ENCODE measurements at regions not wholly inside any gene's neighbourhood (a gene's known extent, or its start where the extent isn't known, plus 50 kb on each side); places are given as distances from the start of the nearest gene placed in this dataset.

DNA sequence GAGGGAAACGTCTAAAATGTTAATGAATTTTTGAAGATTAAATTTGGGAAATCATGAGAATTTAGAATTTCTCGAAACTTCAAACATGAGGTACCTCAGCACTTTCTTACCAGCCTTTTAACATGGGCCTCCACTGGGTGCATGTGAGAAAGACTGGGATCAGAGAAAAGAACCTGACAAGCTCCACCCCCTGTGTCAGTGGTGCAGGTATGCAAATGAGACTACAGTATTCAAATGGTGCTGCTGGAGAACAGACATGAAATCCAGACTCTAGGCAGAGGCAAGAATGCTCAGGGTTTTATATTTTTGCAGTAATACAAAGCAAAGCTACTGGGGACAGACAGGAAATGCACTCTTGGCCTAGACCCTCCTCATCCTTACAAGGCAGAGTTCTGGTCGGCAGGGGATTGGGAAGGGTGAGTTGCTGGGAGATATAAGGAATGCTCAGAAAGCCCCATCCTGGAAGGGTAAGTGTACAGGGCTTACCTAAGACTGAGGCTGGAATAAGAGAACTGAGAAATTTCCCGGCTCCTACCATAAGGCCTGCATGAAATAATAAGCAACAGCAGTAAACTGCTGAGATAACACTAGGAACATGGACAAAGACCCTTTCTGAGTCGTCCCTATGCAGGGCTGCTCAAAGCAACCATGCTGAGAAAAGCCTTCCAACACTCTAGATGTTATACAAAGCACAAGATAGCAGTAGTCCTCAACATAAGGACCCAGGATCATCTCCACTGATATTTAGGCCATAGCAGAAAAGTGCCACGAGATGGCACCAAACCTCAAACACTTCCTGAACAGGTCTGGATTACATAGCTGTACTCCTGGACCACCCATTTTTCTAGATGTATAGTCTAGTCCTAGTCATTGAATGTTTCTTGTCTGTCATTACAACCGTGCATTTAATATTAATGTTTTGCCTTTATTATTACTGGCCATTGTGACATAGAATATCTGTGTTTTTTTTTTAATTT is 260.8 kb downstream of the RASSF9 start:
- no peak overlapping the region for H2AFZ ChIP-seq (ENCODE audit: low read length)
- H3K4me2 ChIP-seq (ENCODE audit: low read length): no peak overlapping the region
- H4K20me1 ChIP-seq (ENCODE audit: insufficient read depth, low read length): no peaks in the 10 kb centered on the region
- no peak overlapping the region for H3K9ac ChIP-seq (ENCODE audit: low read length)
- H3K27ac ChIP-seq (ENCODE audit: low read depth, low read length, poor library complexity, severe bottlenecking): no peak overlapping the region
- H3K9me3 ChIP-seq (ENCODE audit: low read length): no peaks in the 10 kb centered on the region
- TF ChIP-seq EZH2 (IDR thresholded peaks at IDR 0.05; ENCODE audit: borderline replicate concordance, low read length): no peak
- TF ChIP-seq, protein P1, sequence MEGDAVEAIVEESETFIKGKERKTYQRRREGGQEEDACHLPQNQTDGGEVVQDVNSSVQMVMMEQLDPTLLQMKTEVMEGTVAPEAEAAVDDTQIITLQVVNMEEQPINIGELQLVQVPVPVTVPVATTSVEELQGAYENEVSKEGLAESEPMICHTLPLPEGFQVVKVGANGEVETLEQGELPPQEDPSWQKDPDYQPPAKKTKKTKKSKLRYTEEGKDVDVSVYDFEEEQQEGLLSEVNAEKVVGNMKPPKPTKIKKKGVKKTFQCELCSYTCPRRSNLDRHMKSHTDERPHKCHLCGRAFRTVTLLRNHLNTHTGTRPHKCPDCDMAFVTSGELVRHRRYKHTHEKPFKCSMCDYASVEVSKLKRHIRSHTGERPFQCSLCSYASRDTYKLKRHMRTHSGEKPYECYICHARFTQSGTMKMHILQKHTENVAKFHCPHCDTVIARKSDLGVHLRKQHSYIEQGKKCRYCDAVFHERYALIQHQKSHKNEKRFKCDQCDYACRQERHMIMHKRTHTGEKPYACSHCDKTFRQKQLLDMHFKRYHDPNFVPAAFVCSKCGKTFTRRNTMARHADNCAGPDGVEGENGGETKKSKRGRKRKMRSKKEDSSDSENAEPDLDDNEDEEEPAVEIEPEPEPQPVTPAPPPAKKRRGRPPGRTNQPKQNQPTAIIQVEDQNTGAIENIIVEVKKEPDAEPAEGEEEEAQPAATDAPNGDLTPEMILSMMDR (IDR thresholded peaks at IDR 0.05; ENCODE audit: low read length): peak; percentile 73
- no peaks in the 10 kb centered on the region for H3K27me3 ChIP-seq (ENCODE audit: insufficient read depth, low read length)
- H3K9me2 ChIP-seq (ENCODE audit: low read depth, low read length): no peaks in the 10 kb centered on the region
- no peaks in the 10 kb centered on the region for H3K79me2 ChIP-seq (ENCODE audit: insufficient read depth, low read length)
- no peaks in the 10 kb centered on the region for H3K4me1 ChIP-seq (ENCODE audit: insufficient read depth, low read length, severe bottlenecking)
- no peak overlapping the region for H3K4me3 ChIP-seq (ENCODE audit: low read depth, low read length, poor library complexity, severe bottlenecking)
- H3F3A ChIP-seq (ENCODE audit: insufficient read depth, low read length): no peaks in the 10 kb centered on the region
- H3K36me3 ChIP-seq (ENCODE audit: insufficient read depth, low read length): no peaks in the 10 kb centered on the region

DNA sequence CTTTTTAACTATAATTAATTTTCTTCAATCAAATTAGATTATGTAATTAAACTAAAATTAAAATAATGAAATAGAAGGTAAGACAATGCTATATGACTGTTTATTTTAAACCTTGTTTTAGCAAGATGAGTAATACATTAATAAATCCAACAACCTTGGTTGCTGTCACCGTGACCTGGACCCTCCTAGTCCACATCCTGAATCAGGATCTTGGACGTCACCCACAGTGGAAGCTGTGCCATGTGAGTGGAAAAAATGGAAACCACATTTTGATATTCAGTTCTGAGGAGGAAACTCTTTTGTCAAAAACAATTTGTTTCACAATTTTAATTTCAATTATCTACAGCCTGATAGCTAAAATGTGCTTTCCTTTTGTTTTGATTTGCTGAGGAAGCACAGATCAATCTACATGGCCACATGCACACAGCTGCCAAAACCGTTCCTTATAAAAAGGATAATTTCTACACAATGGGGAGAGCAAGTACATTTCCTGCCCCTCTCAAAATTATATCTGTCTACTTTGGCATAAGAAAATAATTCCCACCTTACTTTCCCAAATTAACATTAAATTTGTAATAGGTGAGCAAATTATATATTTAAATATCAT is 255.5 kb downstream of the RASSF9 start:
- Histone ChIP-seq H3K9me3 (ENCODE audit: low read length) (no peaks in the 10 kb centered on the region), H3F3A (ENCODE audit: insufficient read depth, low read length) (no peaks in the 10 kb centered on the region), H3K36me3 (ENCODE audit: insufficient read depth, low read length) (no peaks in the 10 kb centered on the region), H3K79me2 (ENCODE audit: insufficient read depth, low read length) (no peaks in the 10 kb centered on the region), H3K4me2 (ENCODE audit: low read length) (no peak overlapping the region), H3K27ac (ENCODE audit: low read depth, low read length, poor library complexity, severe bottlenecking) (no peak overlapping the region), H3K4me1 (ENCODE audit: insufficient read depth, low read length, severe bottlenecking) (no peaks in the 10 kb centered on the region), H3K9ac (ENCODE audit: low read length) (no peak overlapping the region), H3K9me2 (ENCODE audit: low read depth, low read length) (no peaks in the 10 kb centered on the region), H2AFZ (ENCODE audit: low read length) (no peak overlapping the region), H3K4me3 (ENCODE audit: low read depth, low read length, poor library complexity, severe bottlenecking) (no peak overlapping the region), H4K20me1 (ENCODE audit: insufficient read depth, low read length) (no peaks in the 10 kb centered on the region), H3K27me3 (ENCODE audit: insufficient read depth, low read length) (no peaks in the 10 kb centered on the region)
- TF ChIP-seq, protein P1 (IDR thresholded peaks at IDR 0.05; ENCODE audit: low read length): no peak
- TF ChIP-seq EZH2 (IDR thresholded peaks at IDR 0.05; ENCODE audit: borderline replicate concordance, low read length): no peak

DNA sequence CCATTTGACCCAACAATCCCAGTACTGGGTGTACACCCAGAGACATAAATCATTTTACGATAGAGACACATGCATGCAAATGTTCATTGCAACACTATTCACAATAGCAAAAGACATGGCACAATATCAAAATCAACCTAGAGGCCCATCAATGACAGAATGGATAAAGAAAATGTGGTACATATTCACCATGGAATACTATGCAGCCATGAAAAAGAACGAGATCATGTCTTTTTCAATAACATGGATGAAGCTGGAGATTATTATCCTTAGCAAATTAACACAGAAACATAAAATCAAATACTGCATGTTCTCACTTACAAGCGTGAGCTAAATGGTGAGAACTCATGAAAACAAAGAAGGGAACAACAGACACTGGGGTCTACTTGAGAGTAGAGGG is 249.1 kb downstream of the RASSF9 start:
- H3K36me3 ChIP-seq (ENCODE audit: insufficient read depth, low read length): no peaks in the 10 kb centered on the region
- no peak overlapping the region for H3K4me2 ChIP-seq (ENCODE audit: low read length)
- no peaks in the 10 kb centered on the region for H3K9me2 ChIP-seq (ENCODE audit: low read depth, low read length)
- TF ChIP-seq, protein P1 (IDR thresholded peaks at IDR 0.05; ENCODE audit: low read length): no peak
- no peak for TF ChIP-seq EZH2 (IDR thresholded peaks at IDR 0.05; ENCODE audit: borderline replicate concordance, low read length)
- H3K27ac ChIP-seq (ENCODE audit: low read depth, low read length, poor library complexity, severe bottlenecking): no peak overlapping the region
- no peaks in the 10 kb centered on the region for H3K9me3 ChIP-seq (ENCODE audit: low read length)
- no peaks in the 10 kb centered on the region for H3K4me1 ChIP-seq (ENCODE audit: insufficient read depth, low read length, severe bottlenecking)
- no peak overlapping the region for H3K4me3 ChIP-seq (ENCODE audit: low read depth, low read length, poor library complexity, severe bottlenecking)
- no peaks in the 10 kb centered on the region for H3K27me3 ChIP-seq (ENCODE audit: insufficient read depth, low read length)
- H3K9ac ChIP-seq (ENCODE audit: low read length): no peak overlapping the region
- no peaks in the 10 kb centered on the region for H3F3A ChIP-seq (ENCODE audit: insufficient read depth, low read length)
- no peaks in the 10 kb centered on the region for H4K20me1 ChIP-seq (ENCODE audit: insufficient read depth, low read length)
- H3K79me2 ChIP-seq (ENCODE audit: insufficient read depth, low read length): no peaks in the 10 kb centered on the region
- H2AFZ ChIP-seq (ENCODE audit: low read length): no peak overlapping the region
